Heart left ventricle (tissue), 16 donors: ENCODE measurements at regions not wholly inside any gene's neighbourhood (a gene's known extent, or its start where the extent isn't known, plus 50 kb on each side); places are given as distances from the start of the nearest gene placed in this dataset.

Source experiments
- ATAC-seq, 4 donors: fragments of 200-7000 bp; cut with Tn5 transposase; one replicate each; pipeline ENCODE4 v1.9.1; 2020 to 2022; ENCODE audit warnings: moderate library complexity in 4 of 4, mild to moderate bottlenecking in 3 of 4, moderate number of reproducible peaks in 1 of 4
- DNase-seq, 5 donors: peaks; one replicate each; pipeline ENCODE4 v3.0.0-alpha.2; 2020
- H3K27ac ChIP-seq, 12 donors: fragments of 200-600 bp; sonication (generic) in 4 of 12; one replicate each; pipeline versions ENCODE4 v1.5.0 to v1.8.0; 2016 to 2022; ENCODE audit warnings: mild to moderate bottlenecking in 2 of 12
- H3K27me3 ChIP-seq, 9 donors: fragments of 200-600 bp; sonication (generic) in 2 of 9; one replicate each; pipeline versions ENCODE4 v1.5.1 to v1.8.0; 2016 to 2022; ENCODE audit warnings: mild to moderate bottlenecking in 3 of 9
- H3K36me3 ChIP-seq, 9 donors: fragments of 200-600 bp; sonication (generic) in 2 of 9; one replicate each; pipeline versions ENCODE4 v1.5.0 to v1.8.0; 2018 to 2022; ENCODE audit warnings: mild to moderate bottlenecking in 2 of 9
- H3K4me1 ChIP-seq, 12 donors: fragments of 200-600 bp; sonication (generic) in 4 of 12; one replicate each; pipeline versions ENCODE4 v1.5.0 to v1.8.0; 2016 to 2022; ENCODE audit warnings: mild to moderate bottlenecking in 3 of 12
- H3K4me3 ChIP-seq, 12 donors: fragments of 200-600 bp; sonication (generic) in 4 of 12; one replicate each; pipeline versions ENCODE4 v1.5.0 to v1.8.0; 2017 to 2022; ENCODE audit warnings: mild to moderate bottlenecking in 9 of 12, moderate library complexity in 4 of 12
- H3K9me3 ChIP-seq, 12 donors: fragments of 200-600 bp; sonication (generic) in 4 of 12; one replicate each; pipeline versions ENCODE4 v1.5.0 to v1.8.0; 2016 to 2022; ENCODE audit warnings: mild to moderate bottlenecking in 1 of 12
- POLR2A ChIP-seq, 2 donors: fragments of 450-650 bp; IDR thresholded peaks; one replicate each; pipeline ENCODE4 v1.6.1; 2017; ENCODE audit warnings: antibody characterized with exemption in 2 of 2, mild to moderate bottlenecking in 2 of 2, moderate library complexity in 2 of 2
- WGBS, 4 donors: extraction: QIAGEN DNeasy Blood & Tissue Kit in 2 of 4; methylation state at CpG; one replicate each; pipeline versions ENCODE4 v1.1.5 to v1.1.7; 2013 to 2018; 5-methylcytosine and 5-hydroxymethylcytosine counted together
- intact Hi-C, 10 donors: fragments of 100-400 bp; cut with DNase I; formaldehyde crosslinking; loops; one replicate each; pipeline versions ENCODE4 v1.11.1 to v1.14.2; 2022
- TF ChIP-seq, protein P1 (sequence below), 12 donors: fragments of 200-600 bp; sonication (generic) in 4 of 12; IDR thresholded peaks; one replicate each; pipeline versions ENCODE4 v1.5.0 to v1.8.0; 2018 to 2022; ENCODE audit warnings: antibody characterized with exemption in 12 of 12, mild to moderate bottlenecking in 5 of 12
- donor health status: ischemic (EF 13 %, LVEDD 7.1; RV severe dilation, severe dysfunction).
- donor health status: healthy with polysubstance abuse.
- donor health status: DM: no; HTN: yes; CAD: no.
- donor health status: DM: no; HTN: no; CAD: no.
- donor health status: ischemic (EF 25% LVEDD 6.9; RV normal size, moderate dysfunction).
- donor health status: ischemic (EF 25% LVEDD 5.7; RV mildly dilated, moderate dysfunction).
- donor health status: healthy.
- donor health status: DM: yes; HTN: yes; CAD: no.
- donor health status: ischemic (EF 35%, LVEDD 5.7; RV mildly dilated, moderate dysfunction).
- donor health status: nonischemic (EF 11% LVEDD 7.7; RV severe dilation, severe dysfunction).
- donor health status: DM: yes; HTN: yes; CAD: no.
- donor health status: PGD.
- donor health status: ischemic (EF 29% LVEDD 5.4; RV normal size, mild dysfunction).
- donor health status: nonischemic (EF 23%, LVEDD 6.1; RV moderate dilation, normal function).

DNA sequence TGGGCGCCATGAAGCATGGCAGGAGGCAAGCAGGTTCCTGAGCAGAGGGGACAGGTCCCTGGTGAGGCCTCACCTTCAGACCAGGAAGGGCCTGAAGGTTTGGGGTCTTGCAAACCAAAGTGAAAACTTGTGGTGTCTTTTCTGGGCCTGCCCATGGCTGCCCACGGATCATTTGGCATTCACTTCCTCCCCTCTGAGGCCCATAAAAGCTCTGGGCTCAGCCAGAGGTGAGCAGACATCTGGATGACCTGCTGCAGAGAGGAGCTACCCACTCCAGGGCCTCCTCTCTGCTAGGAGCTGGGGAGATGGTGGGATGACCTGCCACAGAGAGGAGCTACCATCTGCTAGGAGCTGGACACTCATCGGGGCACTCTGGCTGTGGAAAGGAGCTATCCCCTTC is 112.9 kb upstream of the TMEM18 start:
- H3K36me3 ChIP-seq: no peaks in the 10 kb centered on the region
- no peaks in the 10 kb centered on the region for H3K27me3 ChIP-seq
- H3K27ac ChIP-seq: no peak overlapping the region
- no peak overlapping the region for H3K4me3 ChIP-seq
- no peaks in the 10 kb centered on the region for H3K9me3 ChIP-seq
- WGBS, 4 donors: 86 to 90% (median 89%) methylated on average over 2 to 3 of the region's 3 CpGs
- TF ChIP-seq, protein P1, sequence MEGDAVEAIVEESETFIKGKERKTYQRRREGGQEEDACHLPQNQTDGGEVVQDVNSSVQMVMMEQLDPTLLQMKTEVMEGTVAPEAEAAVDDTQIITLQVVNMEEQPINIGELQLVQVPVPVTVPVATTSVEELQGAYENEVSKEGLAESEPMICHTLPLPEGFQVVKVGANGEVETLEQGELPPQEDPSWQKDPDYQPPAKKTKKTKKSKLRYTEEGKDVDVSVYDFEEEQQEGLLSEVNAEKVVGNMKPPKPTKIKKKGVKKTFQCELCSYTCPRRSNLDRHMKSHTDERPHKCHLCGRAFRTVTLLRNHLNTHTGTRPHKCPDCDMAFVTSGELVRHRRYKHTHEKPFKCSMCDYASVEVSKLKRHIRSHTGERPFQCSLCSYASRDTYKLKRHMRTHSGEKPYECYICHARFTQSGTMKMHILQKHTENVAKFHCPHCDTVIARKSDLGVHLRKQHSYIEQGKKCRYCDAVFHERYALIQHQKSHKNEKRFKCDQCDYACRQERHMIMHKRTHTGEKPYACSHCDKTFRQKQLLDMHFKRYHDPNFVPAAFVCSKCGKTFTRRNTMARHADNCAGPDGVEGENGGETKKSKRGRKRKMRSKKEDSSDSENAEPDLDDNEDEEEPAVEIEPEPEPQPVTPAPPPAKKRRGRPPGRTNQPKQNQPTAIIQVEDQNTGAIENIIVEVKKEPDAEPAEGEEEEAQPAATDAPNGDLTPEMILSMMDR (IDR thresholded peaks at IDR 0.05): no peak
- TF ChIP-seq POLR2A (IDR thresholded peaks at IDR 0.05): no peak
- H3K4me1 ChIP-seq: no peaks in the 10 kb centered on the region
- DNase-seq (no peak), ATAC-seq (no peak)
- intact Hi-C loops: no loop called here

DNA sequence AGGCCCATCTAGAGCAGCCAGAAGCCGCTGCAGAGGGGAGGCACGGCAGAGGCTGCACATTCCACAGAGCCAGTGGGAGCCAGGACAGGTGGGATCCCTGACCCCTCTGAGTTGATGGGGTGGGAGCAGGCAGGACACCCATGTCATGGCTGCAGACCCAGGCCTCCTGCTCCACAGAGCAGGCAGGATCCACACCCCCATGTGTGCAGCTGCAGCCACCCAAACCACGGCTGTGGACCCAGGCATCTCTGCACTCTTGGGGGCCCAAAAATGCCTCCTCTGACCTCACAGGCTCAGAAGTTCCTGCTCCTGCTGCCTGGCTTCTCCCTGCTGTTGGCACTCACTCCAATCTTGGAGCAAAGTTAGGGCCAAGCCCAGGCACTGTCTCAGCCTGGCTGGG is 112.3 kb upstream of the TMEM18 start:
- no peak overlapping the region for H3K4me3 ChIP-seq
- ATAC-seq: no peak
- 81 to 96% (median 91%) methylated on average over 2 to 3 of the region's 3 CpGs for WGBS, 4 donors
- TF ChIP-seq, protein P1 (IDR thresholded peaks at IDR 0.05): no peak
- no peak for TF ChIP-seq POLR2A (IDR thresholded peaks at IDR 0.05)
- peak in 1 of 5 donors; percentile 15 for DNase-seq
- H3K27ac ChIP-seq: no peak overlapping the region
- H3K36me3 ChIP-seq: no peaks in the 10 kb centered on the region
- H3K9me3 ChIP-seq: no peaks in the 10 kb centered on the region
- H3K4me1 ChIP-seq: no peaks in the 10 kb centered on the region
- no peaks in the 10 kb centered on the region for H3K27me3 ChIP-seq
- intact Hi-C loops: no loop called here

DNA sequence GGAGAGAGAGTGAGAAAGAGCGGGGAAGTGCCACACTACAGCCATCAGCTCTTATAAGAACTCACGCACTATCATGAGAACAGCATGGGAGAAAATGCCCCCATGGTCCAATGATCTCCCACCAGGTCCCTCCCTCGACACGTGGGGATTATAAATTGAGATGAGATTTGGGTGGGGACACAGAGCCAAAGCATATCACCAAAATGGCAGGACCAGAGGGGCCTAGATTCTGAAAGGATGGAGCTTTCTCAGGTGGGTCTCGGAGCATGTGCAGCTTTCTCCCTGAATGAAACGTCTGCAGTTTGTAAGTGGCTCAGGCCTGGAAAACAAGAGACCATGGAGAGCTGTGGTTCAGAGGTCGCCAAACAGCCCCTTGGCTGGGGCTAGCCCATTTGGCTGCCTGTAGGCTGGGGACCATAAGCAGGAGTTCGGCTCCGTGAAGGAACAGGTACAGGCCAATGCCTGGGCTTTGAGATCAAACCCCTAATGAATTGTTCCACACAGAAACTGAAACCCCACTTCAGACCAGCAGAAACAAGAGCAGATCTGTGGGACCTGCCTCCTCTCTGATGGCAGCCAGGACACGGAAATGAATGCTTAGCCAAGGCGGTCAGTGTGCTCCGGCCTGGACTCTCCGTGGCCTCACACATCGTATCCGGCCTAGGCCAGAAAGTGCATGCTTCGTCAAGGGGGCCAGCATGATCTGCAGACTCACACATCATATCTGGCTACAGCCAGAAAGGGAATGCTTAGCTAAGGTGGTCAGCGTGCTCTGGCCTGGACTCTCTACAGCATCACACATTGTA is 111.2 kb upstream of the TMEM18 start:
- 91 to 93% (median 92%) methylated on average over 15 to 17 of the region's 17 CpGs for WGBS, 4 donors
- ATAC-seq (no peak), DNase-seq (no peak)
- Histone ChIP-seq H3K27me3 (no peaks in the 10 kb centered on the region), H3K36me3 (no peaks in the 10 kb centered on the region), H3K9me3 (no peaks in the 10 kb centered on the region), H3K4me1 (no peaks in the 10 kb centered on the region), H3K27ac (no peak overlapping the region), H3K4me3 (no peak overlapping the region)
- TF ChIP-seq POLR2A (IDR thresholded peaks at IDR 0.05): no peak
- TF ChIP-seq, protein P1 (IDR thresholded peaks at IDR 0.05): no peak
- intact Hi-C loops: no loop called here

DNA sequence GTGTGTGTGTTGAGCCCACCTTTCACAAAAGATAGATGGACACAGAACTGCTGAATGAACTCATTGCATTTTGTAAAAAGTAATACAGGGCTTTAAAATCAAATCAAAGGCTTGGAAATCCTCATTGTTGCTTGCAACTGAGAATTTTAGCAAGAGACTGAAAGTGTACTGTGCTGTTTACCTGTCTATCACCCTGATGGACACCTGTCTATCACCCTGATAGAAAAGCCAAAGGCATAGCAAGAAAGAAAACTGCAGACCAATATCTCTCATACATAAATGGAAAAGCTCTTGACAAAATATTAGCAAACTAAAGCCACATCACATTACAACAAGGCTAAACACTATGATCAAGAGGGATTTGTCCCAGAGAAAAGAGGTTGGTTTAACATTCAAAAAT is 107.5 kb upstream of the TMEM18 start:
- no peaks in the 10 kb centered on the region for H3K4me1 ChIP-seq
- no peak for ATAC-seq
- no peak for TF ChIP-seq POLR2A (IDR thresholded peaks at IDR 0.05)
- TF ChIP-seq, protein P1 (IDR thresholded peaks at IDR 0.05): no peak
- H3K36me3 ChIP-seq: no peaks in the 10 kb centered on the region
- H3K27ac ChIP-seq: no peak overlapping the region
- H3K9me3 ChIP-seq: no peaks in the 10 kb centered on the region
- H3K4me3 ChIP-seq: no peak overlapping the region
- peaks cover 0 to 13% (median 0%) of the 10 kb centered on the region in 9 donors for H3K27me3 ChIP-seq
- no peak for DNase-seq
- intact Hi-C loops: no loop called here
